Stimulated activated CD4-positive, alpha-beta T cell treated with anti-CD3 and anti-CD28 coated beads, Interleukin-2, amount 100 ng/mL, for 48 hours (primary cell): ENCODE measurements at regions not wholly inside any gene's neighbourhood (a gene's known extent, or its start where the extent isn't known, plus 50 kb on each side); places are given as distances from the start of the nearest gene placed in this dataset.
"Not testable (repeated sequence)": the region's sequence is repeated elsewhere in the genome, so short reads cannot be mapped to it uniquely, and the experiment has no call there.

Experiments
- DNase-seq, 2 donors: peaks; one replicate each; pipeline ENCODE4 v3.0.0-alpha.2; 2020

DNA sequence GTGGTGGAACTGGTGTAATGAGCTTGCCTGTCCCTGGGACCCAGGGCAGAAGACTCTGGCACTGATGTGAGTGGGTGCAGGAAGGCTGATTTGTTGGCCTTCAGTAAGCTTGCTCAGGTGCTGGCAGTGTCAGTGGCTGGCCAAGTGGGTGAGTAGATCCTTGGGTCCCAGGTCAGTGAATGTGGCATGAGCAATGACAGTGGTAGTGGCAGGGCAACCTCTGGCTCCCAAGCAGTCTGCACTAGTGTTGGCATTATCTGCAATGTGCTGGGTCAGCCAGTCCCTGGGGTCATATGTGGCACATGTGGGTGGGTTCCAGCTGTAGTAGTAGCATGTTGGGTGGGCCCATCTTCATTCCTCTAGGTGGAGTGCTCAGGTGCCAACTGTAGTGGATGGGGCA is 640.9 kb upstream of the GRM3 start:
- no peak for DNase-seq

DNA sequence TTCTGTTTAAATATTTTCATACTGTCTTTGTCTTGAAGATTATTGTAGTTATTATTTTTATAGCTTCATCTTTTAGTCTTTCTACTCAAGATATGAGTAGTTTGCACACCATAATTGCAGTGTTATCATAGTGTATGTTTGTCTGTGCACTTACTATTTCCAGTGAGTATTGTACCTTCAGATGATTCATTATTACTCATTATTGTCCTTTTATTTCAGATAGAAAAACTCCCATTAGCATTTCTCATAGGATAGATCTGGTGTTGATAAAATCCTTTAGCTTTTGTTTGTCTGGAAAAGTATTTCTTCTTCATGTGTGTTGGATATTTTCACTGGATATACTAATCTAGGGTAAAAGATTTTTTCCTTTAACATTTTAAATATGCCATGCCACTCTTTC is 646.2 kb upstream of the GRM3 start:
- DNase-seq = no peak

DNA sequence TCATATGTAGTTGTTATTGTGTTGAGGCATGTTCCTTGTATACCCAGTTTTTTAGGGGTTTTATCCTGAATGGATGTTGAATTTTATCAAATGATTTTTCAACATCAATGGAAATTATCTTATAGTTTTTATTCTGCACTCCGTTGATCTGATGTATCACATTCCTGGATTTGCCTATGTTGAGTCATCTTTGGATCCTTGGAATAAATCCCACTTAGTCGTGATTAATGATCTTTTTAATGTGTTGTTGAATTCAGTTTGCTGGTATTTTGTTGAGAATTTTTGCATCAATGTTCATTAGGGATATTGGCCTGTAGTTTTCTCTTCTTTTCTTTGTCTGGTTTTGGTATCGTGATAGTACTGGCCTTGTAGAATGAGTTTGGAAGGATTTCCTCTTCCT is 648.6 kb upstream of the GRM3 start:
- no peak for DNase-seq

DNA sequence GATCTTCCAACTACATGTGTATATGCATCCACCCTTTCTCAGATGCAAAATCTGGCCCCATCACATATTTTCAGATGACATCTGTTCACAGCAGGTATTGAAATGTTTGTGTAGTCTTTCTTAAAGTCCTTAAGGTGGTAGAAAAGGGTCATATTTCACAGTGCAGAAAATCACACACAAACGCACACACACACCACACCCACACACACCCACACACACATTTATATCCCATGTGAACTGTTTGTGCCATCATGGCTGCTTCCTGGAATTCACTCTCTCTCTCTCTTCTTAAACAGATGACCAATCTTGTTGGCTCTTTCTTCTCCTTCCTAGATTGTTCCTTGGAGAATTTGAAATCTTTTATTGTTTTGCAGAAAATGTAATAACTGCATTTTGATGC is 663.0 kb upstream of the GRM3 start:
- DNase-seq = no peak

DNA sequence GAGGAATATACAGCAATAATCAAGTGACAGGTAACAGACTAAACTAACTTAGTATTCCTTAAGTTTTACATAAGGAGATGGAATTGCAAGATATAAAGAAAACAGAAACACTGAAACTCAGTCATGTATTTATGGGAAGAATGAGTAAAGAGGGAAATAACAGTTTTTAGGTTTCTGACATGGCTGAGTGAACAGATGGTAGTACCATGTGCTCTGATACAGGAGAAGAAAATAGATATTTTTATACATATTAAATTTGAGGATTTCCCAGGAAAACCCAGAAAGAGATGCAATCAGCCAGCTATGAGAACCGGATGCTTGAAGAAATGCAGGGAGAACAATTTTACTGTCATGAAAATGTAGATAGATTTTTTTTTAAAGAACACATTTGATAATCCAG is 669.5 kb upstream of the GRM3 start:
- DNase-seq = no peak

DNA sequence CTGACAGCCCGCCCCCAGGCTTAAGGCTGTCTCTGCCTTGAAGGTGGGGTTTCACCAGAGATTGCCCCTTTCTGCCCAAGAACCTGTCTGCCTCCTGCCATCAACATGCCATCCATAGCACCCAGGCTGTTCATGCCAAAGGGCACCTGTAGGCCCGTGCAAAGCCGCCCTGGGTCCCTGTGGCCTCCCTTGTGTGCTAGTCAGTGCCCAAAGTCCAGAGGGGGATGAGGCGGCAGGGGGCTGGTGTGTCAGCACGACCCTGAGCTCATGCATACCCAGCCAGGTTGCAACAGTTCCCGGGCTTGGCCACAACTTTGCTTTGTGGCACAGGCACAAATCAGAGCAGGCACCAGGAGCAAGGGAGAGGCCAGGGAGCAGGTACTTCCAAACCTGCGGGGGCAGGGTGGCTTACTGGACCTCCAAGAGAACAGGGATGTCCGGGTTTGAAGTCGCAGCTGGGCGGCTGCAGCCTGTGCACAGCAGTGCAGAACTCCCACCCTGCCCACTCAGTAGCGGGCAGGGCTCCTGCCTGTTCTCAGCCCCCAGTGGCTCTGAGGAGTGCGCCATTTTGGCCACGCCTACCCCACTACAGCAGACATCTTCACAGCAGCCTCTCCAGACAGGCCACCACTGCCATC is 671.1 kb upstream of the GRM3 start:
- no peak for DNase-seq

DNA sequence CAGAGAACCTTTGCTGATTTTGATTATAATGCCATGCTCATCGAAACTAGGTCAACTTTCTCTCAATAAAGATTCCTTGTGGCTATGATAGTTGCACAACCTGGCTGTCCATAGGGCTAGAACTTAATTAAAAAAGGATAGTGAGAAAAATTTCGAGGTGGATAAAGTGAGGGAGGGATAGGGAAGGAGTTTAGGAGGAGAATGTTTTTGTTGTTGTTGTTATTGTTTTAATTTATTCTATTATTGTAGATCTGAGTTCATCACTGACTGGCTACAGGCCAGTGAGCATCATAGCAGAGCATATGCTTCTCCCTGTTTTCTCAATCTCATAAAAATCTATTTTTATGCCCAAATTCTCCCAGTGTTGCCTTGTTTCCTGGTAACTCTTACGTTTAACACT is 688.7 kb upstream of the GRM3 start:
- no peak for DNase-seq

DNA sequence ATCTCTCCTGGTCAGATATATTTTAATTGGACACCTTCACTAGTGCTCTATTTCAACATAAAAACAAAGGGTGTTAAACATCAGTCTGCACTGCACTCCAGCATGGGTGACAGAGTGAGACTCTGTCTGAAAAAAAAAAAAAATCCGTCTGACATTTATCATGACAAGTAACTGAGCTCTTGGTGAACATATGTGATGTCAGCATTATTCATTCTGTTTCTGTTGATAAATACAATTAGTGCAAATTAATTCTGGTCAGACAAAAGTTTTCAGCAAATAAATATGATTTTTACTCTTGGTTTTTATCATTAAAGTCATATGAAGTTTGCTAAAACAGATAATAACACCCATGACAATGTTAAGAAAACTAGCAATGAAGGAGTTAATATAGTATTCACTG is 692.8 kb upstream of the GRM3 start:
- DNase-seq = no peak

DNA sequence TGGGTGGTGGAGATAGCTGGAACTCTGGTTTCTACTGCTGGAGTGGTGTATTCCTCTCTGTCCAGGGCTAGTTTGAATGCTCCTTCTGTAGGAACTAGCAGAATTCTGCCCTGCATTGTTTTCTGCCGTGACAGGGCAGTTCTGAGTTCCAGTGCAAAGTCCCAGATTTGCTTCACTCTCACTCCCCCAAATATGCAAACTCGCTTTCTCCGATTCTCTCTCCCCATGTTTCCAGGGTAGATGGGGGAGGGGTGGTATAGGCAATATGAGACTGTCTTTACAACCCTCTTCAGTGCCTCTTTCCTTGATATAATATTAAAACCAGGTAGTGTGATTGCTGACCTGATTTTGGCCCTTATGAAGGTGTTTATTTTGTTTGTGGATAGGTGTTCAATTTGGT is 693.3 kb upstream of the GRM3 start:
- no peak for DNase-seq

DNA sequence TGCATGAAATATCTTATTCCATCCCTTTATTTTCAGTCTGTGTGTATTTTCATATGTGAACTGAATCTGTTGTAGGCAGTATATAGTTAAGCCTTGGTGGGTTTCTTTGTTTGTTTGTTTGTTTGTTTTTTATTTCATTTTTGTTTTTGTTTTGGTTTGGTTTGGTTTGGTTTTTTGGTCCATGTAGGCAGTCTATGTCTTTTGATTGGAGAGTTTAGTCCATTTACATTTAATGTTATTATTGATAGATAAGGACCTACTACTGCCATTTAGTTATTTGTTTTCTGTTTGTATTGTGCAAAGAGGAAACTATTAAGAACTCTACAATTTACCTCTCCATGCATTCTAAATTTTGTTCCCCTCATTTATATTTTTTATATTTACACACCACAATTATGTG is 695.9 kb upstream of the GRM3 start:
- DNase-seq = no peak

DNA sequence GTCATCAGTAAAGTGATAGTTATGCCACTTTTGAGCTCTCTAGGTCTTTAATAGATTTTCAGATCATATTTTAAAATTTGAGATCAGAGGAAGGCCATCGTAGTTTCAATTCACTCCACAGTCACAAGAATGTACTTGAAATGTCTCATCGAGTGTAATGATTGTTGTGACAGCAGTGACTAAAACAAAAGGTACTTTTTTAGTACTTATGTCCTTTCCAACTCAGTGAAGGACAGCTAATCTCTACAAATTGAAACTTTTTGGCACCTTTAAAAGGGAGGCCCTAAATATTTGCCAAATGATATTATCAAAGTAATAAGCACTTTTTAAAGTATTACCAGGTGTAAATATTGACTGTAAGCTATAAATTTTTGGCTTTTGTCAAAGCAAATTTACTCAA is 702.9 kb upstream of the GRM3 start:
- no peak for DNase-seq

DNA sequence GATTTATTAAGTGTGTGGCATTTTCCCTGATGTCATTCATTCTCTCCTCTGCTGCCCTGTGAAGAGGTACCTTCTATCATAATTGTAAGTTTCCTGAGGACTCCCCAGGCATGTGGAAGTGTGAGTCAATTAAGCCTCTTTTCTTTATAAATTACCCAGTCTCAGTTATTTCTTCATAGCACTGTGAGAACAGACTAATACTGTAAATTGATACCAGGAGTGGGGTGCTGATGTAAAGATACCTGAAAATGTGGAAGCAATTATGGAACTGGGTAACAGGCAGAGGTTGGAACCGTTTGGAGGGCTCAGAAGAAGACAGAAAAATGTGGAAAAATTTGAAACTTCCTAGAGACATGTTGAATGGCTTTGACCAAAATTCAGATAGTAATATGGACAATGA is 711.8 kb upstream of the GRM3 start:
- DNase-seq = no peak

DNA sequence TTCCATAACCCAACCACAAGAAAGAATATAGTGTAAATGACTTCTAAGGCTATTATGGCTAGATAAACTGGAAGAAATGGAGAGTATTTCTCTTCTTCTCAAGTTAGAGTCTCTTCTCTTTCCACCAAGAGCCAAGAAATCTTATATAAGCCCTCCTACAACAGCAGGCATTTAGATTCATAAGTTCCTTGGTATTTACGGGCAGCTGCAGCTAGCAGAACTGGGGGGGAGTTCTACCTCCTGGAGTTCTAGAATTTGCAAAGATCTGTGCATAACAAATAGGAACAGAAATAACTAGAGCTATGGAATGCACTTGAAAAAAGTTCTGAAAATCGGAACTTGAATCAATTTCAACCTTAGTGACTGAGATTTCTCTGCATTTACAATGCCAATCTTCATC is 715.2 kb upstream of the GRM3 start:
- DNase-seq = no peak

DNA sequence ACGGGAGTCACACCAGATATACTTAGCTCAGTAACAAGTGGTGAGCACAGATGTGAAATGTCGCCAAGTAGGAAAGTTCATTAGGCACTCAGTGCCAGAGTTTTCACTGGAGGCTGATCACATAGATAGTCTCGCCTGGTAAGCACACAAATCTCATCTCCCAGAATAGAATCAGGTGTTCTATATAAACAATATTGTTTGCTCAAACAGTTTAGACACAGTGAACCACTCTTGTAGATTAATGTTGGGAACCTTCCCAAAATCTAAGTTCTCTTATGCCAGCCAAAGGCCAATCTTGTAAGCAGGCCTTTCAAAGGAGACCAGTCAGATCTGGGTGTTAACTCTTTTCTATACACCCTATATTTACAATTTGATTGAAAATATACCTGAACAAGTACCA is 716.5 kb upstream of the GRM3 start:
- no peak for DNase-seq

DNA sequence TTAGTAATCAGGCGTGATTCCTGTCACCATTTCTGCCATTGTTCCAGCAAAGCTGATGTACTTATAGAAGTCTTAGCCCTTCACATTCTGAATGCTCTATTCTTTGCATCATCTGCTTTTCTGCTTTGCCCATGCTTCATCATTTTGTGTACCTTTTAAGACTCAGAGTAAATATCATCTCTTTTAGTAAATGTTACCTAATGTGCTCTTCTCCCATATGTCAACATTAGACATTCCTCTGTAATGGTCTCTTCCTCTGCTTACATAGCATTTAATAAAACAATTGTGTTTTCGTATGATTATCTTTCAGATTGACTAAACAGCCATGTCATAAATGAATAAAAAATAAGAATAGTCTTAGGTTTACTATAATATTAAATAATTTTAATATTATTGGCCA is 719.6 kb upstream of the GRM3 start:
- no peak for DNase-seq

DNA sequence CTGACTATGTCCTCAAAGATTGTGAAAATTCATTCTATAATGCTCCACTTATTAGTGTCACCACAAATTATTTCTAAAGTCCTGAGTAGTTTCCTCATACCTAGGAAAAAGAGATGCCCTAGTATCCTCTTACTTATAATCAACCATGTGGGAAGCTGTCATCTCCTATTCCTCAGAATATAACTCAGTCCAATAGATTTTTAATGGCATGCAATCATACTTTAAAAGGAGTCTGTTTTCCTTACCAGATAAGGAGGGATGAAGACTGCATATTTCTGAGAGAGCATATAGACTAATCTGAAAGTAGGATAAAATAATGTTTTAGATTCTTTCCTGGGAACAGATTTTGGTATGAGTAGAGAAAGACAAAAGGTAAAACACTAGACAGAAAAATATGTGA is 727.7 kb upstream of the GRM3 start:
- DNase-seq = no peak

DNA sequence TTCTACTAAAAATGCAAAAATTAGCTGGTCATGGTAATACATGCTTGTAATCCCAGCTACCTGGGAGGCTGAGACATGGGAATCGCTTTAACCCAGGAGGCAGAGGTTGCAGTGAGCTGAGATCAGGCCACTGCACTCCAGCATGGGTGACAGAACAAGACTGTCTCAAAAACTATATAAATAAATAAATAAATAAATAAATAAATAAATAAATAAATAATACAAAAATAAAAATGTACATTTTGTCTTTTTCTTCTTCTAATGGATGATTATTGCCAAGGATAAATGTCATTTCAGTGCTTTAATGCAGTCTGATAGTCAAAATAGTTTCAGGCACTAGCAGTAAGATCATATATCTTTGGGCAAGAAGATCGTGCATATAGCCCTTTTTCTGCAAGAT is 727.6 kb upstream of the SEMA3D start:
- no peak for DNase-seq

DNA sequence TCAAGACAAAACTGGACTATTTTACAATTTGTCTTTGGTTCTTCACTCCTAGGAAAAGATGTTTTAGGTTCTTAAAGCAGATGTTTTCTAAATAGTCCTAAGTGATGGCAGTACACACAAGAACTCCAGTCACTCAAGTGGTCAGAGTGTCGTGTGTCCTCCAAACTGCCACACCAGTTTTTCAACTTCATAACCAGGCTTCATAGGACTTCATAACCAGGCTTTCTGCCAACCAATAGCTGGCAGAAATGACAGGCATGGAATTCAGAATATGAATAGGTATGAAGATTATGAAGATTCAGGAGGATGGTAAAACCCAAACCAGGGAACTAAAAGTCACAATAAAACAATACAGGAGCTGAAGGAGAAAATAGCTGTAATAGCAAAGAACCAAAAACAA is 721.2 kb upstream of the SEMA3D start:
- DNase-seq = no peak

DNA sequence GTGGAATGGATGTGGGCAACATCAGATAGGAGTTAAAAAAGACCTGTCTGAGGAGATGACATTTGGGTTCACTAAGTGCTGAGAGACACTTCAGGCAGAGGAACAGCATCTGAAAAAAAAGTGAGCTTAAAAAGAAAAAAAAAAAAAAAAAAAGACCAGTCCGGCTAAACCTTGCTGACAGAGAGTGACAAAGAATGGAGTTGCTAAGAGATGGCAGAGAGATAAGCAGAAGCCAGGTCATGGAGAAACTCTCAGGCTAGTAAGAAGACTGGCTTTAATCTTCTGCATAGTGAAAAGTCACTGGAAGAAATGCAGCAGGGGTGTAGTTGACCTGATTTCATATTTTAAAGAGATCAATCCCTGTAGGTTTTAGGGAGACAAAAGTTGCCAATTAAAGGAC is 711.1 kb upstream of the SEMA3D start:
- no peak for DNase-seq

DNA sequence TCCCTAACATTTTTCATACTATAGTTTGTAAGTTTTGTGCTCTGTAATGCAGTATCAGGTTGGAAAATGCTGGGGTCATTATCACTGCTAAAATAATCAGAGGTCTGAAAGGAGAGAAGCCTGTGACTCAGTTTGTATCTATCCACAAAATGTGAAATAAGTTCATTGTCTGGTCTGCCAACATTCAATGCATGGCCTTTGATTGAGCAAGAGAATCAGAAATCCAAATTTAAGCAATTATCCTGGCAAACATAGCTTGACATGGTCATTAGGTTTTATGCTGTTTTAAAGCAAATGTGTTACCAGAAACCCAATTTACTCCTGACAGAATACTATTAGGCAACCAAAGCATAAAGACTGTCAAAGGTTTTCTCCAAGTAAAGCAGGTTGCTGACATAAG is 709.7 kb upstream of the SEMA3D start:
- DNase-seq = no peak

DNA sequence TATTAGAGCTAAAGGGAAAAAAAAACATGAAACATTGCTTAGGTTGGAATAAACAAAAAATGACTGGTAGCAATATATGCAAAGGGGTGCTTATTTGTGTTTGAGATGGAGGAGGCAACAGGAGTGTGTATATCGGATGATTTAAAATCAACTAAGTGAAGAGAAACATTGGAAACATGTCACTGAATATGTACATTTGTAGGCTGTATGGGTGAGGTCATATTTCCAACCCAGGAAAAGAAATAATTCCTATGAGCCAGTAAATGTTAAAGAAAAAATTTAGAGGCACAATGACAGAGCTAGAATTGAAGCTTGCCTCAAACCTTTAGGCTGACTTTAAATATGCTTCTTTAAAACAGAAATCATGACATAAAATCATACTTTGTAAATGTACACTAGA is 709.0 kb upstream of the SEMA3D start:
- no peak for DNase-seq

DNA sequence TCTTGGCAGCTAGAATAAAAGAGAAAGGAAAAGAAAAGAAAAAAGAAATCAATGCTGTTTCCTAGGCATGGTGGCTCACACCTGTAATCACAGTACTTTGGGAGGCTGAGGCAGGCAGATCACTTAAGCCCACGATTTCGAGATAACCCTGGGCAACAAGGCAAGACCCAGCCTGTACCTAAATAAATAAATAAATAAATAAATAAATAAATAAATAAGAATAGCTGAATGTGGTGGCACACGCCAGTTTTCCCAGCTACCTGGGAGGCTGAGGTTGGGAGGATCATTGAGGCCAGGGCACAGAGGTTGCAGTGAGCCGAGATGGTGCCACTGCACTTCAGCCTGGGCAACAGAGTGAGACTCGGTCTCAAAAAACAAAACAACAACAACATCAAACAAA is 705.0 kb upstream of the SEMA3D start:
- DNase-seq = not testable (repeated sequence)

DNA sequence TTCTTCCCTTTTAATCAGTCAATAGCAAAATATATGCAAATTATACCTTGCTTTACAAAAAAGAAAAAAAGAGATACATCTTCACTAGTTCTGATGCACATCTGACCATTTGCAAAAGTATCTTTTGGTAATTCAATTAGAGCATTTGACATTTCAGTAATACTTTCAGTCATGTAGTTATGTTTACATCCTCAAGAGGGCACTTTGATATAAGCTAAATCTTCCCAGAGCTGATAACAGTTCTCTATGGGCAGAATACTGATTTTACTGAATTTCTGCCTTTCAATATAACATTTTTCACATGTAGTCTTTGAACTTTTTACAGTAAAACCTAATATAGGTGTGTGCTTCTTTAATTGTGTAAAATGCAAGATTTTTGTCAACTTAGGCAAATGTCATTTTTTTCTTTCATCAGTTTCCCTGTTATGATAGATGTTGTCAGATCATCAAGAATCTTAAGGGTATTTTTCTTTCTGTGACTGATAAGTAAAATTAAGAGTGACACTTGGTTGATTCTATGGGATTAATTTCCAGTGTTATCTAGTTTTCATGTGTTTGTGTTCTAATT is 703.5 kb upstream of the SEMA3D start:
- no peak for DNase-seq

DNA sequence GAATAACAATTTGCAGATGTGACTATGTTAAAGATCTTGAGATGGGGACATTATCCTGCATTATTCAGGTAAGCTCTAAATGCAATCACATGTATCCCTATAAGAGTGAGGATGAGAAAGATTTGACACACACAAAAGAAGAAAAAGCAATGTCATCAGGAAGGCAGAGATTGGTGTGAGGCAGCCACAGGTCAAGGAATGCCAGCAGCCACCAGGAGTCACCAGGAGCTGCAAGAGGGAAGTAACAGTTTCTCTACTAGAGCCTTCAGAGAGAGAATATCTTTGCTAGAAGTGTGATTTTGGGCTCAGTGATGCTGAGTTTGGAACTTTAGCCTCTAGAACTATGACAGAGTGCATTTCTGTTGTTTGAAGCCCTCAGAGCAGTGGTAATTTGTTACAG is 700.3 kb upstream of the SEMA3D start:
- no peak for DNase-seq

DNA sequence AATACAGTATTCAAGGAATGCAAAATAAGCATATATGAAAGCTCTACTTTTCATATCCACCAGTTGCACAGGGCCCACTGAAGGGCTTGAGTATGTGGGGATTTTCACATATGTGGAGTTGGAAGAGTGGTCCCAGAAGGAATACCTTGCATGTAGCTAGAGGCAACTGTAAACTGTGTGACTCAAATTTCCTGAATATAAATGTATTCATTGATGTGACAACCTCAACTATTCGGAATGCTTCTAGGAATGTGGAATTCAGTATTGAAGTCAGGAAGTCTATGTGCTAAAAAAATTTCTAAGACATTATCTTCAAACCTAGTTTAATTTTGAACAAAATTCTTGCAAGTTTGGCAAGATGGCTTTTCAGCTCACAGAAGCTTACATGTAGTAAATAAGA is 695.5 kb upstream of the SEMA3D start:
- no peak for DNase-seq

DNA sequence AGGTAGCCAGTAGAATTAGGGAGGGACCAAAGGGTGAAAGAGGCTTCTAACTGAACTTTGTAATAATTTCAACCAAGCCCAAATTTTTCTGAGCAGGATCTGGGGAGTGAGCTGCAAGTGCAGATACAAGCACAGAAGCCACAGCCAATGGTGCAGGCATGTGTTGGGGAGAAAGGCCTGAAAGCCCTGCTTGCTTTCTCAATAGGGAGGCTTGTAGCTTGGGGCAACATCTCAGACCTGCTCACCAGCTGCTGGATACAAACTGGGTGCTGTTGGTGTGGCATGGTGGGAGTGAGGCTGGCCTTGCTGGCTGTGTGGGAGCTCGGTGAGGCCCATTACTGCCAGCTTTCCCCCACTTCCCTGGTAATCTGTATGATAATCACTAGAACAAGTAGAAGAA is 688.5 kb upstream of the SEMA3D start:
- no peak for DNase-seq
